Body of pancreas (tissue), 4 donors: ENCODE measurements at regions not wholly inside any gene's neighbourhood (a gene's known extent, or its start where the extent isn't known, plus 50 kb on each side); places are given as distances from the start of the nearest gene placed in this dataset.

ENCODE experiments used
- CTCF ChIP-seq, 7 experiments: fragments of 450-650 bp in 4 of 7; fragments of 200-600 bp in 3 of 7; sonication (generic) in 3 of 7; IDR thresholded peaks; one replicate each; pipeline ENCODE4 v1.5.1; 2016 to 2019; ENCODE audit warnings: antibody characterized with exemption in 7 of 7
- POLR2A ChIP-seq, 3 donors: fragments of 450-650 bp; IDR thresholded peaks; one replicate each; pipeline ENCODE4 v1.6.1; 2016; ENCODE audit warnings: antibody characterized with exemption in 3 of 3, mild to moderate bottlenecking in 2 of 3

- TF ChIP-seq POLR2A (IDR thresholded peaks at IDR 0.05) (no peak), CTCF (IDR thresholded peaks at IDR 0.05) (no peak)
Observed at GRCh38 chr22:49019737-49020713, 807.6 kb downstream of the BRD1 start.
